Activated CD4-positive, alpha-beta memory T cell treated with anti-CD3 and anti-CD28 coated beads, Interleukin-2, amount 10 ng/mL, durations not matched to agents 7 days and 5 days (primary cell): ENCODE measurements at regions not wholly inside any gene's neighbourhood (a gene's known extent, or its start where the extent isn't known, plus 50 kb on each side); places are given as distances from the start of the nearest gene placed in this dataset.
A peak's percentile ranks its signal among the peaks of the same experiment; 100 is the strongest.

Experiments used
- CTCF ChIA-PET: fragments of 350-600 bp; sonication (Branson Sonifier 250); formaldehyde crosslinking; loops from one replicate; lab custom pipeline; 2021; ENCODE audit warnings: antibody characterized with exemption, inconsistent platforms; lab: Charles Lee
- POLR2A ChIA-PET: fragments of 350-600 bp; sonication (Branson Sonifier 250); formaldehyde crosslinking; loops from one replicate; lab custom pipeline; 2021; ENCODE audit warnings: antibody characterized with exemption; lab: Charles Lee
- DNase-seq: peaks from one replicate; pipeline ENCODE4 v3.0.0-alpha.2; 2020
- H3K27ac Mint-ChIP-seq: one replicate; pipeline ENCODE4 v1.8.0; 2021; ENCODE audit warnings: mild to moderate bottlenecking, mixed read lengths
- H3K27me3 Mint-ChIP-seq: one replicate; pipeline ENCODE4 v1.8.0; 2021; ENCODE audit warnings: mixed read lengths
- H3K36me3 Mint-ChIP-seq: one replicate; pipeline ENCODE4 v1.8.0; 2021; ENCODE audit warnings: low read depth, mixed read lengths
- H3K4me1 Mint-ChIP-seq: one replicate; pipeline ENCODE4 v1.8.0; 2021; ENCODE audit warnings: mixed read lengths
- H3K4me3 Mint-ChIP-seq: one replicate; pipeline ENCODE4 v1.8.0; 2021; ENCODE audit warnings: mild to moderate bottlenecking, mixed read lengths
- H3K9me3 Mint-ChIP-seq: one replicate; pipeline ENCODE4 v1.8.0; 2021; ENCODE audit warnings: mixed read lengths

DNA sequence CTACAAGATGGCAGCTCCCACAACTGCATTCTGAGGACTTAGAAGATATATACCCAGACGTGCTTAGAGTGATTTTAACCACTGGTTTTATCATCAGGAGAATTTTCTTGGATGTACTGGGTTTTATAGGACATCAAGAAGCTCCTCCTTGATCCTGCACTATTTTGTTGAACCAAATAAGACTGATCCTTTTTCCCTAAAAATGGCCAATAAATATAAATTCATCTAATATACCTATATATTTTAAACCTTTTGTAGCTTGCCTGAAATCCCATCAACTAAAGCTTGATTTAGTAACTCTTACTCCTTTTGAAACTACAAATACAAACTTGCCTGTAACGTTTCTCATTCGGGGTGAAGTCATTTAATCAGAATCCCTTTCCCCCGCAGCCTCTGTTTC is 849.4 kb upstream of the ADAMTS5 start:
- ChIA-PET POLR2A (no interaction called here), CTCF (no interaction called here)
- Mint-ChIP-seq H3K4me3 (no peak overlapping the region), H3K27ac (no peak overlapping the region), H3K4me1 (no peaks in the 10 kb centered on the region), H3K9me3 (no peaks in the 10 kb centered on the region), H3K27me3 (no peaks in the 10 kb centered on the region), H3K36me3 (no peaks in the 10 kb centered on the region)
- DNase-seq: no peak

DNA sequence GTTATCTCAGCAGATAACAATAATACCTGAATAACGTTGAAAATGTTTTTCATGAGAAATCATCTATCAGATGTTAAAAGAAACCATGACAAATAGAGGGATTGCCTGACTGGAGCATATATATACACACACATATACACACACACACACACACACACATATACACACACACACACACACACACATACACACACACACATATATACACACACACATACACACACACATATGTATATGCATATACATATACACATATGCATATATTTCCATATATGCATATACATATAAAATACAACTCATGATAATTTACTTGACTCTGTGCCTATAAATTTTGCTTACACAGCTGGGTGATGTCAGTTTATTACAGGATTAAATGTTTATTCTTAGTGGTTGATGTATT is 847.3 kb upstream of the ADAMTS5 start:
- no peak overlapping the region for H3K4me3 Mint-ChIP-seq
- H3K4me1 Mint-ChIP-seq: no peaks in the 10 kb centered on the region
- DNase-seq: no peak
- H3K36me3 Mint-ChIP-seq: no peaks in the 10 kb centered on the region
- POLR2A ChIA-PET: no interaction called here
- no peaks in the 10 kb centered on the region for H3K27me3 Mint-ChIP-seq
- CTCF ChIA-PET: no interaction called here
- H3K9me3 Mint-ChIP-seq: no peaks in the 10 kb centered on the region
- H3K27ac Mint-ChIP-seq: no peak overlapping the region

DNA sequence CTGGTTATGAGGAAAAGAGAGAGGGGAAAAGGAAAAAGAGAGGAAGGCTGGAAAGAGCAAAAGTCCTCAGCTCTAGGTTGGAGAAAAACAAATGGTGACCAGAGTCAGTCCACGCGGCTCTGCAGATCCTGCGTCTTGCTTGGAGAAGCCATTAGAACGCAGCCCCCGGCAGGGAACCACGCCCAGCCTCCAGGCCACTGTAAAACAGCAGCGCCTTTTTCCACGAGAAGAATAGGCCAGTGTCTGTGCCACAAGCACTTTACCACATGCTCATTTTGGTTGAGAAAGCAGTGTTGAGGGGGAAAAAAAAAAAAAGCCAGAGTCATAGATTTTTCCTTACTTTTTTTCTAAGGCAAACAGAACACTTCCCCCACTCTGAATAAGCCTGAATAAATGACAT is 846.9 kb upstream of the ADAMTS5 start:
- Mint-ChIP-seq H3K4me1 (no peaks in the 10 kb centered on the region), H3K36me3 (no peaks in the 10 kb centered on the region), H3K9me3 (no peaks in the 10 kb centered on the region), H3K27ac (no peak overlapping the region), H3K4me3 (no peak overlapping the region), H3K27me3 (no peaks in the 10 kb centered on the region)
- CTCF ChIA-PET: no interaction called here
- POLR2A ChIA-PET: no interaction called here
- no peak for DNase-seq

DNA sequence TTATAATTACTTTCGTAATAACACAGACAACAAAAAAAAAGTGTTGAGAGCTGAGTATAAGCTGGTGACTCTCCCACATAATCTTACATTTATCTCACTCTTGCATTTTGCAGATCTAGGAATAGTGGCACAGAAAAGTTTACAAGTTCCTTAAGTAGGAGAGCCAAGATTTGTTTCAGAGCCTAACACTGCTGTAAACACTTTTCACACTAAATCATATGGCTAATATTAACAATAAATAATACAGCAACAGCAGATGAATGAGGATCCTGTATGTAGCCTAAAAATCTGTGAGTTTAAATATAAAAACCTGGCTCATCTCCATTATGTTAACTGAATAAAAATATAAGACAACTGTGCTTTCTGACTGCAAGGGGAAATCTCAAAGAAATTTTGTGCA is 846.5 kb upstream of the ADAMTS5 start:
- Mint-ChIP-seq H3K4me1 (no peaks in the 10 kb centered on the region), H3K27ac (no peak overlapping the region), H3K4me3 (no peak overlapping the region), H3K27me3 (no peaks in the 10 kb centered on the region), H3K9me3 (no peaks in the 10 kb centered on the region), H3K36me3 (no peaks in the 10 kb centered on the region)
- CTCF ChIA-PET: interaction anchor here (0.7 kb wide), 1 partner anchor 10 kb away, joined by 3 read pairs; no protein-coding TSS in a partner anchor
- POLR2A ChIA-PET: no interaction called here
- DNase-seq: no peak

DNA sequence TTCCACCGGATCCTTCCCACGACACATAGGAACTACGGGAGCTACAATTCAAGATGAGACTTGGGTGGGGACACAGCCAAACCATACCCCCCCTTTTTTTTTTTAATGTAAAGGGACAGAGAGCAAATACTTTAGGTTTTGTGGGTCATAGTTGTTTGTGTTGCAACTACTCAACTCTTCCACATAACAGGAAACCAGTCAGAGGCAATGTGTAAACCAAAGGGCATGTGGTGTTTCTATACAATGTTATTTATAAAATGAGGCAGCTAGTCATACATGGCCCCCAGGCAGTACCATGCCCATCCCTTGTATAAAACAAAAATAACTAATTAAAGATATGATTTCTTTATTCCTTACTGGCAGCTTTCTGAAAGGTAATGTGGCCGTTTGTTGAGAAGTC is 845.4 kb upstream of the ADAMTS5 start:
- no peaks in the 10 kb centered on the region for H3K4me1 Mint-ChIP-seq
- H3K4me3 Mint-ChIP-seq: no peak overlapping the region
- no peaks in the 10 kb centered on the region for H3K27me3 Mint-ChIP-seq
- H3K36me3 Mint-ChIP-seq: no peaks in the 10 kb centered on the region
- no peak overlapping the region for H3K27ac Mint-ChIP-seq
- ChIA-PET CTCF (no interaction called here), POLR2A (no interaction called here)
- DNase-seq: no peak
- no peaks in the 10 kb centered on the region for H3K9me3 Mint-ChIP-seq

DNA sequence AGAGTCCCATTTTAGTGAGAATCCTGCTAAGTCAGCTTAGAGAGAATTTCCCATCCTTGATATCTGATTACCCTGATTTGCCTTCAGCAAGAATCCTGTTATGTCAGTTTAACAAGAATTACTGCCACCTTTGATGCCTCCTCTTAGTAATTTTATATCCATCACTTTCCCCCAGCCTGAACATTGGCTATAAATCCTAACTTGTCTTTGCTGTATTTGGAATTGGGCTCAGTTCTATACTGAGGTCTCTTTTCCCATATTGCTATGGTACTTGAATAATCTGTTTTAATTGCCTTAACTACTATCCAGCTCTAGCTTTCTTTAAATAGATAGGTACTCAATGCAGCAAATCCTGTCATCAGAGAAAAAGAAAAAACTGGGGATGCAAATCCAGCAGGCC is 842.0 kb upstream of the ADAMTS5 start:
- ChIA-PET CTCF (no interaction called here), POLR2A (no interaction called here)
- H3K4me3 Mint-ChIP-seq: no peak overlapping the region
- no peaks in the 10 kb centered on the region for H3K27me3 Mint-ChIP-seq
- no peak for DNase-seq
- H3K9me3 Mint-ChIP-seq: no peaks in the 10 kb centered on the region
- H3K27ac Mint-ChIP-seq: no peak overlapping the region
- no peaks in the 10 kb centered on the region for H3K36me3 Mint-ChIP-seq
- no peaks in the 10 kb centered on the region for H3K4me1 Mint-ChIP-seq

DNA sequence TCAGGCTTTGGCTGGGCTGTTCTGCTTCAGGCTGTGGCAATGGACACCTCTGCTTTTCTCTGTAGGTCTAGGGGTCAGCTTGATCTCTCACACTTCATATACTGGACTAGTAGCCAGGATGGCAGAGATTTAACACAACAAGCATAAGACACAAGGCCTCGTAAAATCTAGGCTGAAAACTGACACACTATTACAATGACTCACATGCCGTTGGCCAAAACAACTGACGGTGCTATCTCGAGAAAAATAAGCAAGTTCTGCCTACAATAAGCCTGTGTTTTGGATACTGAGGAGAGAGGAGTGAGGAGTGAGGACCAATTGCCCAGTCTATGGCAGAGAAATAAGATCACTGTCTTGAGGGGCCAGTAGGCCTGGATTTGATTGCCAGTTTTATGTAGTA is 840.7 kb upstream of the ADAMTS5 start:
- Mint-ChIP-seq H3K4me3 (no peak overlapping the region), H3K9me3 (no peaks in the 10 kb centered on the region), H3K36me3 (no peaks in the 10 kb centered on the region), H3K4me1 (no peaks in the 10 kb centered on the region), H3K27me3 (no peaks in the 10 kb centered on the region), H3K27ac (no peak overlapping the region)
- POLR2A ChIA-PET: no interaction called here
- no peak for DNase-seq
- CTCF ChIA-PET: interaction anchor here (1.1 kb wide), 1 partner anchor 43 kb away, joined by 3 read pairs; no protein-coding TSS in a partner anchor

DNA sequence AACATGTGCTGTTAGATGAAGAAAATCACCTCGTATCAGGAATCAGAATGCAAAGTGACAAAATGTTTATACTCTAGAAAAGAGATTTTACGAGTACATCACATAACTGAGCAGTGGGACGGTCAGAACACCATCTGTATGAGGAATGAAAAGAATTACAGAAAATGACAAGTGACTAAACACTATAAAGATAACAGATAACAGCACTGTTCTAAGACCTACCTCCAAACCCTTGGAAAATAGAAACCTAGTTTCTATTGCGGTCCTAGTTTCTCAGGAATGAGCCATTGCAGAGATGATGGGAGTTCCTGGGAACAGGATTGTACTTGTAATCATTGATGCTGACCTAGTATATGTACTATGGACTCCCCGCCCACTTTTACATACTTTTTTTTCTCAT is 839.4 kb upstream of the ADAMTS5 start:
- no peak for DNase-seq
- H3K27ac Mint-ChIP-seq: no peak overlapping the region
- CTCF ChIA-PET: no interaction called here
- POLR2A ChIA-PET: no interaction called here
- no peak overlapping the region for H3K4me3 Mint-ChIP-seq
- H3K4me1 Mint-ChIP-seq: no peaks in the 10 kb centered on the region
- H3K36me3 Mint-ChIP-seq: no peaks in the 10 kb centered on the region
- no peaks in the 10 kb centered on the region for H3K9me3 Mint-ChIP-seq
- H3K27me3 Mint-ChIP-seq: no peaks in the 10 kb centered on the region

DNA sequence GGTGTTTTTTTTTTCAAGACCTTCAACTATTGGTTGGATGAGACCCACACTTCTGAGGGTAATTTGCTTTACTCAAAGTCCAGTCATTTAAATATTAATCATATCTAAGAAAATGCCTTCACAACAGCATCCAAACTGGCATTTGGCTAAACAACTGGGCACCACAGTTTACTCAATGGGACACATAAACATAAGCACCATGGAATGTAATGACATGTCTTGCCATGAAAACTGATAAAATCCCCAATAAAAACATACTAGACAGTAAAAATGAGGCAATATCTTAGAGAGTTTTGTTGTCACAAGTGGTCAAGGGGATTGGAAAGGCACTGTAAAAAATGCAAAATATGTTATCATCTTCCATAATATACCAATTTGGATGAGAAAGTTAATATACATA is 838.8 kb upstream of the ADAMTS5 start:
- POLR2A ChIA-PET: no interaction called here
- CTCF ChIA-PET: no interaction called here
- Mint-ChIP-seq H3K4me3 (no peak overlapping the region), H3K27me3 (no peaks in the 10 kb centered on the region), H3K36me3 (no peaks in the 10 kb centered on the region), H3K4me1 (no peaks in the 10 kb centered on the region), H3K27ac (no peak overlapping the region), H3K9me3 (no peaks in the 10 kb centered on the region)
- no peak for DNase-seq

DNA sequence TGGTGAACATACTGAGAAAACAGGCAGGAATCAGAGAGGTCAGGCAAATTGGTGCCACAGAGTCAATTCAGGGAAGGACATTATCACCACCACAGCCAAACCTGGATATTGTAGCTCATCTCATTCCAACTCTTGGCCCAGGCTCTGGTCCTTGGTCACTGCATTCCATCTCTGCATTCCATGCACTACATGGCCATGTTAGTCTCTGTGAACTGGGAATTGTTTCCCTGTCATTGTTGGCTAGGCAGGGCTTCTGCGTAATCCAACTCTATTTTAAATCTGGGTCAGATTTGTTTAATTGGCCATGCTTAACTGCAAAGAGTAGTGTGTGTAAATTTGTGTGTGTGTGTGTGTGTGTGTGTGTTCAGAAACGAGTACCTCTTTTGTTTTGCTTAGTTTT is 837.6 kb upstream of the ADAMTS5 start:
- Mint-ChIP-seq H3K27ac (no peak overlapping the region), H3K4me1 (no peaks in the 10 kb centered on the region), H3K27me3 (no peaks in the 10 kb centered on the region), H3K36me3 (no peaks in the 10 kb centered on the region), H3K9me3 (peaks cover 2% of the 10 kb centered on the region), H3K4me3 (no peak overlapping the region)
- POLR2A ChIA-PET: no interaction called here
- CTCF ChIA-PET: no interaction called here
- DNase-seq: no peak

DNA sequence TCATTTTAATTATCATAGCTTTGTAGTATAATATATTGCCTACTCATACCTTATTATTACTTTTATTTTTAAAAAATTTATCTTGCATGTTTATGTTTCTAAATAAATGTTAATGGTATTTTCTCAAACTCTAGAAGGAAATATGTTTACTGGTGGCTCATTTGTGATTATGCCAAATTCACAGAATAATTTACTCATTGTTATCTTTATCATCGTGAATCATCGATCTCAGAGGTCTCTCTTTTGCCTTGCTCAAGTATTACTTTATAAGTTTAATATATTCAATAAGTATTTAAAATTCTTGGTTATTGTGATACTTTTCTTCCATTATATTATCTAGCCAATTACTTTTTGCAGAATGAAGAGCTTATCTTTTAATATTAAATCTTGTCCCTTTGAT is 836.7 kb upstream of the ADAMTS5 start:
- ChIA-PET CTCF (interaction anchor here (0.7 to 1.1 kb wide), 2 partner anchors 9 to 16 kb away, joined by 3 to 4 read pairs; no protein-coding TSS in a partner anchor), POLR2A (no interaction called here)
- no peaks in the 10 kb centered on the region for H3K4me1 Mint-ChIP-seq
- no peak overlapping the region for H3K4me3 Mint-ChIP-seq
- no peak overlapping the region for H3K27ac Mint-ChIP-seq
- no peaks in the 10 kb centered on the region for H3K27me3 Mint-ChIP-seq
- H3K36me3 Mint-ChIP-seq: no peaks in the 10 kb centered on the region
- DNase-seq: no peak
- peaks cover 2% of the 10 kb centered on the region for H3K9me3 Mint-ChIP-seq

DNA sequence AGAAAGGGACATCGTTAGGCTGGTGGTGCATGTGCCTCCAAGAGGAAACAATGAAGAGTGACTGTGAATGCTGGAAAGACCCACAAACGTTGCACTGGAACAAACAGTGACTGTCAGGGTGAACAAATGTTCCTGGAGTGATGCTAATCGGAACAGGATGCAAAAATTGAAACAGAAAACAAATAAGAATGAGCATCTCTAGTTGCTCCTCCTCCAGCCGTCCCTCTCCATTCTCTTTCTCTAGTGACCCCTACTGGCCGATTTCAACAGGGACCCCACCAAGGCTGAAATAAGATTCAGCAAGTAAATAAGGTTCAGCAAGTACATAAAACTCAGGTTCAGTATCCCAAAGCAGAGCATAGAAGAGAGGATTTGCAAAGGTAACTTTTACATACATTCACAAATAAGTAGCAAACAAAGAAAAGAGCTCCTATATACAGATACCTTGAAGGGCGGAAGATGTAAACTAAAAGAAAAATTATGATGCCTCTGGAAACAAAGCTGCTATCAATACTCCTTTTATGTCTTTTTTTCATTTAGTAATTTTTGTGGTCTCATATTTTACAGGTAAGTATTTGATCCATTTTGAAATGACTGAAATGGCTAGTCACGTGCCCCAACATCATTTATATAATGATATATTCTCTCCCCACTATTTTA is 836.1 kb upstream of the ADAMTS5 start:
- Mint-ChIP-seq H3K4me1 (no peaks in the 10 kb centered on the region), H3K27me3 (no peaks in the 10 kb centered on the region), H3K9me3 (peaks cover 2% of the 10 kb centered on the region), H3K36me3 (no peaks in the 10 kb centered on the region), H3K4me3 (no peak overlapping the region), H3K27ac (no peak overlapping the region)
- ChIA-PET POLR2A (no interaction called here), CTCF (interaction anchor here (1.1 kb wide), 1 partner anchor 15 kb away, joined by 4 read pairs; no protein-coding TSS in a partner anchor)
- DNase-seq: peak; percentile 18

DNA sequence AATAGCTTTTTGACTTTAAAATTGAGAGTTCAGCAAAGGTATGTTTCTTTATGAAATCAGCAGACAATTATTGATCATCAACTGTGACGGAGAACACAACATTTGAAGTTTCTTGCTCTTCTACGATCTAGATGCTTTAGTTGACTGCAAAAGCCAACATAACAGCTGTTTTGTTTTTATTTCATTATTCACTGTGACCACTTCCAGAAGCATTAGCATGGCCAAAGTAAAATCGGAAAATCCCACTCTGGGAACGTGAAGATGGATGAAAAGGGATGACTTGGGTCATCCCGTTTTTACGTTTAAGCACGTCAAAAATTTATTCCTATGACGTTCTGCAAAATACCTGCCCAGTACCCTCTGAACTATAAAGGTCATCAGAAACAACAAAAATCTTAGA is 833.0 kb upstream of the ADAMTS5 start:
- Mint-ChIP-seq H3K9me3 (peaks cover 2% of the 10 kb centered on the region), H3K27ac (no peak overlapping the region), H3K36me3 (no peaks in the 10 kb centered on the region), H3K27me3 (no peaks in the 10 kb centered on the region), H3K4me1 (no peaks in the 10 kb centered on the region), H3K4me3 (no peak overlapping the region)
- CTCF ChIA-PET: no interaction called here
- POLR2A ChIA-PET: no interaction called here
- no peak for DNase-seq

DNA sequence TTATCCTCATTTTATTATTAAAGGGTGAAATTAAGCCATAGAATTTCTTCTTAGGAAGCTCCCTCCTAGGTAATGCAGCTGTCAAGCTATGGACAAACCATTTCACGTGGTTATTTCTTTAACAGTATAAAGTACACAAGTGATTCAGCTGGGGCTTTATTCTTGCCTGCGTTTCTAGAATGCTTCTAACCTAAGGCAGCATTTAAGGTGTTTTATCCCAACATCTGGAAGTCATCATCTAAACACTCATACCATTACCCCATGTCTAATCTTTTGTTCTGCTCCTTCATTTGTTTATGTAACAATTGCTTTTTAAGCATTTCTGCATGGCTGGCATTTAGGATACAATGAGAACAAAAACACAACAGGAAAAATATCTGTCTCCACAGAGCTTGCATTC is 829.2 kb upstream of the ADAMTS5 start:
- CTCF ChIA-PET: no interaction called here
- POLR2A ChIA-PET: no interaction called here
- Mint-ChIP-seq H3K36me3 (no peaks in the 10 kb centered on the region), H3K27me3 (no peaks in the 10 kb centered on the region), H3K27ac (no peak overlapping the region), H3K4me1 (no peaks in the 10 kb centered on the region), H3K4me3 (no peak overlapping the region), H3K9me3 (peaks cover 2% of the 10 kb centered on the region)
- DNase-seq: no peak
